ENCODE measurements at regions not wholly inside any gene's neighbourhood (a gene's known extent, or its start where the extent isn't known, plus 50 kb on each side); places are given as distances from the start of the nearest gene placed in this dataset.

DNA sequence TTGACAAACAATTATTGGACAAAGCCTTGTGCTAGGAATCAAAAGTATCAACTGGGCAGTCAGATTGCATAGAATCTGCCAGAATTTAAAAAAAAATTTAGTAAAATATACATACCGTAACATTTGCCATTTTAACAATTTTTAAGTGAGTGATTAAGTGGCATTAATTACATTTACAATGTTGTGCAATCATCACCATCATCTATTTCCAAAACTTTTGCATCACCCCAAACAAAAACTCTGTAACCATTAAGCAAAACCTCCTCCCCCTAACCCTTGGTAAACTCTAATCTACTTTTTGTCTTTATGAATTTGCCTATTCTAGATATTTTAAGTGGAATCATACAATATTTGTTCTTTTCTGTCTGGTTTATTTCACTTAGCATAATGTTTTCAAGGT lies 182.8 kb downstream of the LMO4 start:
- no peak overlapping the region for H3K27ac ChIP-seq (ENCODE audit: low read length)

DNA sequence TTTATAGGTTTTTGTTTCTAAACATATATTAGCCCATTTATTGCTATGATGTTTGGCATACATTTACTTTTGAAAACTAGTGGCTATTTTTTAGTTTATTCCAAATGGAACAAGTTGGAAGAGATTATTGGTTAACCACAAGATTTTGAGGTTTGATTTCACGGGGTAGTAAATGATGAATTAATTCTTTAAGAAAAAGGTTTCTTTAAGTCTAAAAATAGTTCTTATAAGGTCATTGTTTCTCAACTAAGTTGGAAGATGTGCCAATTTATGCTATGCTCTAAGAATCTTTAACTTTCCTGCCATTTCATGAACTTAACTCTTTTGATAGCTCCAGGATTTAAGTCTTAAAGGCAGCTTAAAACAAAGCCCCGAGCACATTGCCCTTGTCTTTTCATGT lies 183.8 kb downstream of the LMO4 start:
- DNase-seq (ENCODE audit: low read depth, low spot score): no peak
- Histone ChIP-seq H3K4me1 (ENCODE audit: control insufficient read depth, insufficient read depth, low read length) (no peaks in the 10 kb centered on the region), H3K36me3 (ENCODE audit: control insufficient read depth, insufficient read depth, low read length) (no peaks in the 10 kb centered on the region), H3K9me3 (ENCODE audit: control insufficient read depth, insufficient read depth, low read depth, low read length) (no peaks in the 10 kb centered on the region), H3K4me3 (ENCODE audit: low read depth in 2 of 2, low read length in 2 of 2) (no peak overlapping the region), H3K27ac (ENCODE audit: low read length) (no peak overlapping the region), H3K27me3 (ENCODE audit: control insufficient read depth, insufficient read depth, low read length) (no peaks in the 10 kb centered on the region)
- in situ Hi-C loops (cut with HindIII; ENCODE audit: low pct_unique_long_range_greater_than_20kb, low sequenced_read_pairs) (no loop called here), intact Hi-C loops (cut with micrococcal nuclease; ENCODE audit: unreplicated experiment) (no loop called here)
- ChIA-PET CTCF (no interaction called here), POLR2A (no interaction called here)
- BruUV-seq (replicated peaks): no TSS peak
- TF ChIP-seq, protein P1, sequence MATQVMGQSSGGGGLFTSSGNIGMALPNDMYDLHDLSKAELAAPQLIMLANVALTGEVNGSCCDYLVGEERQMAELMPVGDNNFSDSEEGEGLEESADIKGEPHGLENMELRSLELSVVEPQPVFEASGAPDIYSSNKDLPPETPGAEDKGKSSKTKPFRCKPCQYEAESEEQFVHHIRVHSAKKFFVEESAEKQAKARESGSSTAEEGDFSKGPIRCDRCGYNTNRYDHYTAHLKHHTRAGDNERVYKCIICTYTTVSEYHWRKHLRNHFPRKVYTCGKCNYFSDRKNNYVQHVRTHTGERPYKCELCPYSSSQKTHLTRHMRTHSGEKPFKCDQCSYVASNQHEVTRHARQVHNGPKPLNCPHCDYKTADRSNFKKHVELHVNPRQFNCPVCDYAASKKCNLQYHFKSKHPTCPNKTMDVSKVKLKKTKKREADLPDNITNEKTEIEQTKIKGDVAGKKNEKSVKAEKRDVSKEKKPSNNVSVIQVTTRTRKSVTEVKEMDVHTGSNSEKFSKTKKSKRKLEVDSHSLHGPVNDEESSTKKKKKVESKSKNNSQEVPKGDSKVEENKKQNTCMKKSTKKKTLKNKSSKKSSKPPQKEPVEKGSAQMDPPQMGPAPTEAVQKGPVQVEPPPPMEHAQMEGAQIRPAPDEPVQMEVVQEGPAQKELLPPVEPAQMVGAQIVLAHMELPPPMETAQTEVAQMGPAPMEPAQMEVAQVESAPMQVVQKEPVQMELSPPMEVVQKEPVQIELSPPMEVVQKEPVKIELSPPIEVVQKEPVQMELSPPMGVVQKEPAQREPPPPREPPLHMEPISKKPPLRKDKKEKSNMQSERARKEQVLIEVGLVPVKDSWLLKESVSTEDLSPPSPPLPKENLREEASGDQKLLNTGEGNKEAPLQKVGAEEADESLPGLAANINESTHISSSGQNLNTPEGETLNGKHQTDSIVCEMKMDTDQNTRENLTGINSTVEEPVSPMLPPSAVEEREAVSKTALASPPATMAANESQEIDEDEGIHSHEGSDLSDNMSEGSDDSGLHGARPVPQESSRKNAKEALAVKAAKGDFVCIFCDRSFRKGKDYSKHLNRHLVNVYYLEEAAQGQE (IDR thresholded peaks at IDR 0.05; ENCODE audit: insufficient read depth in 1 of 2, low read depth in 2 of 2, low read length in 1 of 2): no peak
- TF ChIP-seq TCF7L2 (IDR thresholded peaks at IDR 0.05; ENCODE audit: low read depth, low read length) (no peak), POLR2AphosphoS5 (IDR thresholded peaks at IDR 0.05; ENCODE audit: low read depth, low read length) (no peak), SIN3A (IDR thresholded peaks at IDR 0.05; ENCODE audit: borderline replicate concordance, insufficient read depth, low read depth, low read length) (no peak)
- TF ChIP-seq, protein P2, sequence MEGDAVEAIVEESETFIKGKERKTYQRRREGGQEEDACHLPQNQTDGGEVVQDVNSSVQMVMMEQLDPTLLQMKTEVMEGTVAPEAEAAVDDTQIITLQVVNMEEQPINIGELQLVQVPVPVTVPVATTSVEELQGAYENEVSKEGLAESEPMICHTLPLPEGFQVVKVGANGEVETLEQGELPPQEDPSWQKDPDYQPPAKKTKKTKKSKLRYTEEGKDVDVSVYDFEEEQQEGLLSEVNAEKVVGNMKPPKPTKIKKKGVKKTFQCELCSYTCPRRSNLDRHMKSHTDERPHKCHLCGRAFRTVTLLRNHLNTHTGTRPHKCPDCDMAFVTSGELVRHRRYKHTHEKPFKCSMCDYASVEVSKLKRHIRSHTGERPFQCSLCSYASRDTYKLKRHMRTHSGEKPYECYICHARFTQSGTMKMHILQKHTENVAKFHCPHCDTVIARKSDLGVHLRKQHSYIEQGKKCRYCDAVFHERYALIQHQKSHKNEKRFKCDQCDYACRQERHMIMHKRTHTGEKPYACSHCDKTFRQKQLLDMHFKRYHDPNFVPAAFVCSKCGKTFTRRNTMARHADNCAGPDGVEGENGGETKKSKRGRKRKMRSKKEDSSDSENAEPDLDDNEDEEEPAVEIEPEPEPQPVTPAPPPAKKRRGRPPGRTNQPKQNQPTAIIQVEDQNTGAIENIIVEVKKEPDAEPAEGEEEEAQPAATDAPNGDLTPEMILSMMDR (IDR thresholded peaks at IDR 0.05): no peak
- ATAC-seq: no peak

More for the DNA sequence above, 182.8 kb downstream of the LMO4 start:
- ChIA-PET POLR2A (no interaction called here), CTCF (no interaction called here)
- TF ChIP-seq POLR2AphosphoS5 (IDR thresholded peaks at IDR 0.05; ENCODE audit: low read depth, low read length) (no peak), TCF7L2 (IDR thresholded peaks at IDR 0.05; ENCODE audit: low read depth, low read length) (no peak), SIN3A (IDR thresholded peaks at IDR 0.05; ENCODE audit: borderline replicate concordance, insufficient read depth, low read depth, low read length) (no peak)
- TF ChIP-seq, protein P2 (IDR thresholded peaks at IDR 0.05): no peak
- TF ChIP-seq, protein P1 (IDR thresholded peaks at IDR 0.05; ENCODE audit: insufficient read depth in 1 of 2, low read depth in 2 of 2, low read length in 1 of 2): no peak
- Histone ChIP-seq H3K27me3 (ENCODE audit: control insufficient read depth, insufficient read depth, low read length) (no peaks in the 10 kb centered on the region), H3K4me3 (ENCODE audit: low read depth in 2 of 2, low read length in 2 of 2) (no peak overlapping the region), H3K9me3 (ENCODE audit: control insufficient read depth, insufficient read depth, low read depth, low read length) (no peaks in the 10 kb centered on the region), H3K36me3 (ENCODE audit: control insufficient read depth, insufficient read depth, low read length) (no peaks in the 10 kb centered on the region), H3K4me1 (ENCODE audit: control insufficient read depth, insufficient read depth, low read length) (no peaks in the 10 kb centered on the region)
- intact Hi-C loops (cut with micrococcal nuclease; ENCODE audit: unreplicated experiment) (no loop called here), in situ Hi-C loops (cut with HindIII; ENCODE audit: low pct_unique_long_range_greater_than_20kb, low sequenced_read_pairs) (no loop called here)
- no TSS peak for BruUV-seq (replicated peaks)
- DNase-seq (ENCODE audit: low read depth, low spot score): no peak
- no peak for ATAC-seq

Measured in Panc1 (cell line).